Astrocyte of the cerebellum (primary cell): ENCODE measurements at regions not wholly inside any gene's neighbourhood (a gene's known extent, or its start where the extent isn't known, plus 50 kb on each side); places are given as distances from the start of the nearest gene placed in this dataset.
A peak's percentile ranks its signal among the peaks of the same experiment; 100 is the strongest.
"Not testable (repeated sequence)": the region's sequence is repeated elsewhere in the genome, so short reads cannot be mapped to it uniquely, and the experiment has no call there.

Experiments used
- DNase-seq: peaks from one replicate; pipeline ENCODE4 v3.0.0-alpha.2; 2011; ENCODE audit warnings: low read depth
- H3K4me3 ChIP-seq: 2 replicates; pipeline ENCODE4 v1.5.1; 2011; ENCODE audit warnings: mild to moderate bottlenecking, low read depth, low read length, moderate library complexity
- CTCF ChIP-seq: IDR thresholded peaks from 2 replicates; pipeline ENCODE4 v1.5.1; 2012; ENCODE audit warnings: low read length, low read depth, moderate library complexity, mild to moderate bottlenecking; ENCODE audit errors: missing control alignments
- in situ Hi-C: cut with HindIII; loops from 2 replicates; pipeline ENCODE4 v1.10.0; 2017; ENCODE audit warnings: low sequenced_read_pairs

GRCh38 chr6:145559836-145560235 is 175.5 kb downstream of the EPM2A start:
- no peak overlapping the region for H3K4me3 ChIP-seq
- no peak for TF ChIP-seq CTCF
- in situ Hi-C loops = no loop called here
- DNase-seq = no peak

GRCh38 chr6:145561095-145562072 is 173.9 kb downstream of the EPM2A start:
- no peak for TF ChIP-seq CTCF
- in situ Hi-C loops = no loop called here
- H3K4me3 ChIP-seq = no peak overlapping the region
- no peak for DNase-seq

- TF ChIP-seq CTCF = no peak
- H3K4me3 ChIP-seq = no peak overlapping the region
- in situ Hi-C loops = no loop called here
- peak; percentile 16 for DNase-seq
Measured at GRCh38 chr6:145562771-145563615, 172.3 kb downstream of the EPM2A start.

- no peak overlapping the region for H3K4me3 ChIP-seq
- DNase-seq = no peak
- in situ Hi-C loops = no loop called here
- TF ChIP-seq CTCF = no peak
Measured at GRCh38 chr6:145564553-145564952, 170.8 kb downstream of the EPM2A start.

GRCh38 chr6:145567684-145568252 is 167.6 kb downstream of the EPM2A start:
- no peak for TF ChIP-seq CTCF
- no peak for DNase-seq
- no peak overlapping the region for H3K4me3 ChIP-seq
- in situ Hi-C loops = no loop called here

- no peak for TF ChIP-seq CTCF
- no peak overlapping the region for H3K4me3 ChIP-seq
- peak; percentile 15 for DNase-seq
- in situ Hi-C loops = no loop called here
Measured at GRCh38 chr6:145569140-145569539, 166.2 kb downstream of the EPM2A start.

- H3K4me3 ChIP-seq, in situ Hi-C loops, DNase-seq: not testable (repeated sequence)
Measured at GRCh38 chr6:145570336-145570735, 165.0 kb downstream of the EPM2A start.

- H3K4me3 ChIP-seq, in situ Hi-C loops, DNase-seq: not testable (repeated sequence)
Measured at GRCh38 chr6:145574269-145574668, 161.1 kb downstream of the EPM2A start.
